ENCODE measurements at regions not wholly inside any gene's neighbourhood (a gene's known extent, or its start where the extent isn't known, plus 50 kb on each side); places are given as distances from the start of the nearest gene placed in this dataset.
"Not testable (repeated sequence)": the region's sequence is repeated elsewhere in the genome, so short reads cannot be mapped to it uniquely, and the experiment has no call there.

GRCh38 chr2:18272148-18272494 lies 288.3 kb downstream of the RDH14 start:
- Histone ChIP-seq H3K27me3 (ENCODE audit: insufficient read depth, low read depth, severe bottlenecking) (no peaks in the 10 kb centered on the region), H3K4me3 (ENCODE audit: low read depth, low read length) (no peak overlapping the region), H3K27ac (no peak overlapping the region), H3K9me3 (ENCODE audit: severe bottlenecking) (peaks cover 3% of the 10 kb centered on the region), H3K36me3 (no peaks in the 10 kb centered on the region)
- no peak for DNase-seq
- no peak for TF ChIP-seq CTCF (IDR thresholded peaks at IDR 0.05; ENCODE audit: low read depth, low read length)

DNA sequence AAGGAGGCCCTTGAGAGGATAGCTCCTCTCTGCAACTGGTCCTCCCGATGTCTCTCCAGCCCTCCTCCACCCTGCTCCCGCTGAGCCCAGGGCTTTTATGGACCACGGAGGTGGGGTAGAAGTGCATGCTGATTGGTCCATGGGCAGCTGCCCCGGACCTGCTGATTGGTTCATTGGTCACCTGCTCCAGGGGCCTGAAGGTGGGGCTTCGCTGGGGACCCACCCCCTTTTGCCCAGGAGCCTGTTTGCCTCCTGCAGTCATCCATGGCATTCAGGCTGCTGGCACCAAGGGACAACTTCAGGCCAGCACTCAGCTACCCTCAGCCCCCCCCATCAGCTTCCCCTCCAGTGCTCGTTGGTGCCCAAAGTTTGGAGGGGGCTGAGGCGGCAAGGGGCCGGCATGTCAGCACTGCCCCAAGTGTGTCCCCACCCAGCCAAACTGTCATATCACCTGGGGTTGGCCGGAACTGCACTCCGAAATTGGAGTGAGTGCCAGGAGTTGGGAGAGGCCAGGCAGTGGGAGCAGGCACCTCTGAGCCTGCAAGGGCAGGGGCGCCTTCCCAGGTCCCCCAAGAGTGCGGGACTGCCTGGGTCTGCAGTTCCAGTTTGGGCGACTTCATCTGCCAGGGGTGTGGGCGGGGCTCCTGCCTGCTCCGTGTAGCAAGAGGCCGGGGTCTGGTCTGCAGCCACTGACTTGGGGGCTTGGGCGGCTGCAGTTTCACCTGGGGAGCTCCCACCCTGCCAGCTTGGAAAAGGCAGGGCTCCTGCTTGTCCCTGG lies 288.9 kb downstream of the RDH14 start:
- Histone ChIP-seq H3K36me3 (no peaks in the 10 kb centered on the region), H3K27ac (no peak overlapping the region), H3K4me3 (ENCODE audit: low read depth, low read length) (no peak overlapping the region), H3K9me3 (ENCODE audit: severe bottlenecking) (peaks cover 3% of the 10 kb centered on the region), H3K27me3 (ENCODE audit: insufficient read depth, low read depth, severe bottlenecking) (no peaks in the 10 kb centered on the region)
- TF ChIP-seq CTCF (IDR thresholded peaks at IDR 0.05; ENCODE audit: low read depth, low read length): no peak
- no peak for DNase-seq

- no peaks in the 10 kb centered on the region for H3K36me3 ChIP-seq
- H3K4me3 ChIP-seq (ENCODE audit: low read depth, low read length): no peak overlapping the region
- H3K27me3 ChIP-seq (ENCODE audit: insufficient read depth, low read depth, severe bottlenecking): no peaks in the 10 kb centered on the region
- peak; percentile 26 for DNase-seq
- H3K27ac ChIP-seq: no peak overlapping the region
- no peak for TF ChIP-seq CTCF (IDR thresholded peaks at IDR 0.05; ENCODE audit: low read depth, low read length)
- no peaks in the 10 kb centered on the region for H3K9me3 ChIP-seq (ENCODE audit: severe bottlenecking)
Measured at GRCh38 chr2:18268400-18268799, 292.1 kb downstream of the RDH14 start.

- Histone ChIP-seq H3K27ac (no peak overlapping the region), H3K9me3 (ENCODE audit: severe bottlenecking) (no peaks in the 10 kb centered on the region)
- TF ChIP-seq CTCF (IDR thresholded peaks at IDR 0.05; ENCODE audit: low read depth, low read length): no peak
Measured at GRCh38 chr2:18267501-18267900, 293.0 kb downstream of the RDH14 start.

DNA sequence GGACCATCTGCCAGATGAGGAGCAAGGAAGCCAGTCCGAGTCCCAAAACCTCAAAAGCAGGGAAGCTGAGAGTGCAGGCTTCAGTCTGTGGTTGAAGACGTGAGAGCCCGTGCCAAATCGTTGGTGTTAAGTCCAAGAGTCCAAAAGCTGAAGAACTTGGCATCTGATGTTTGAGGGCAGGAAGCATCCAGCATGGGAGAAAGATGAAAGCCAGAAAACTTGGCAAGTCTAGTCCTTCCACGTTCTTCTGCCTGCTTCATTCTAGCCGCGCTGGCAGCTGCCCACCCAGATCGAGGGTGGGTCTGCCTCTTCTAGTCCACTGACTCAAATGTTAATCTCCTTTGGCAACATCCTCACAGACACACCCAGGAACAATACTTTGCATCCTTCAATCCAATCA lies 293.8 kb downstream of the RDH14 start:
- H3K9me3 ChIP-seq (ENCODE audit: severe bottlenecking); H3K36me3 ChIP-seq; H3K4me3 ChIP-seq (ENCODE audit: low read depth, low read length); H3K27me3 ChIP-seq (ENCODE audit: insufficient read depth, low read depth, severe bottlenecking); H3K27ac ChIP-seq; DNase-seq: not testable (repeated sequence)

More at GRCh38 chr2:18267501-18267900, 293.0 kb downstream of the RDH14 start:
- no peak for DNase-seq
- Histone ChIP-seq H3K4me3 (ENCODE audit: low read depth, low read length) (no peak overlapping the region), H3K36me3 (no peaks in the 10 kb centered on the region), H3K27me3 (ENCODE audit: insufficient read depth, low read depth, severe bottlenecking) (no peaks in the 10 kb centered on the region)

DNA sequence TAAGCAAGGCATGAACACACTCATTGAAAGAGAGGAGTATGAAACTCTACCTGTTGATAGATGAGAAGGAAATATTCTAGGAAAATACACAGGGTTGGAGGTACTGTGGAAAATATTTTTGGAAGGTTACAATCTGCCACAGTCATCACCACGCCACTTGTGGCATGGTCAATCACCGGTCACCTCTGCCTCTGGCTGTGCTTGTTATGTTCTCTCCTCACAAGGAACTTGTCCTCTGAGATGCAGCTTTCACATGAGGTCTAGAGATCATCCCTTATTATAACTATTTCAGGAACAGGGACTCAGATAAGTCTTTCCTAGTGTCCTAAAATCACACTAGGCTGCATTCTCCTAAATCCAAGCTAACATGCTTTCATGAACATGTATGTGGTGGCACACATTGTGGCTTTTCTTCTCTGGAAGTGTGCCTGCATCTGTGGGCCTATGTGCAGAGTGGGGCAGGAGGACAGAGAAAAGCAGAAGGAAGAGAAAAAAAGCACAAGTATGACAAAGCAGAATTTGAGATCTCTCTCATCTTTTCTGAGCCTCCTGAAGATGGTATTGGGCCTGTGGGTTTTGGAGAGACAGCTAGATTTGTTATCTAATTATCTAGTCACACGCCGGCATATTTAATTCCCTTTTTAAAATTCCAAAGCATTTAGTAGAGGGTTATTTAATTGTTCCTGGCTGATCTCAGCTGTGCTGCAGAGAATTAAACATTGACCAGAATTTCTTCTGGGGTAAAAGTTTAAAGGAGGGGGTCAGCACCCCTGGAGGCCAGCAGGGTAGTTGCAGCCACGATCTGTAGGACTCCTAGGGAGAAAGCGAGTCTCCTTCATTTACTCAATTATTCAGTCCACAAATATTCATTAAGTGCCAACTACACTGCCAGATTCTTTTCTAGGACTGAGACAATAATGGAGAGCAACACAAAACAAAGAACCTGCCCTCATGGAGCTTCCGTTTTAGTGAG lies 294.6 kb downstream of the RDH14 start:
- TF ChIP-seq CTCF (IDR thresholded peaks at IDR 0.05; ENCODE audit: low read depth, low read length): peak; percentile 36
- Histone ChIP-seq H3K27me3 (ENCODE audit: insufficient read depth, low read depth, severe bottlenecking) (no peaks in the 10 kb centered on the region), H3K9me3 (ENCODE audit: severe bottlenecking) (no peaks in the 10 kb centered on the region), H3K4me3 (ENCODE audit: low read depth, low read length) (no peak overlapping the region), H3K27ac (no peak overlapping the region), H3K36me3 (no peaks in the 10 kb centered on the region)
- no peak for DNase-seq

Measured in WERI-Rb-1 (cell line).